ENCODE measurements at regions not wholly inside any gene's neighbourhood (a gene's known extent, or its start where the extent isn't known, plus 50 kb on each side); places are given as distances from the start of the nearest gene placed in this dataset.

- peaks cover 4 to 5% of the 10 kb centered on the region in 2 donors for H3K9me3 Mint-ChIP-seq
- DNase-seq (ENCODE audit: low spot score in 2 of 2) (no peak), ATAC-seq (no peak)
- no peak overlapping the region for H3K27ac Mint-ChIP-seq
- no peaks in the 10 kb centered on the region for H3K36me3 Mint-ChIP-seq
Observed at GRCh38 chr15:97806766-97807165, 153.7 kb upstream of the ARRDC4 start.

- no peak overlapping the region for H3K27ac Mint-ChIP-seq
- H3K9me3 Mint-ChIP-seq = peaks cover 3 to 5% of the 10 kb centered on the region in 2 donors
- ATAC-seq (no peak), DNase-seq (ENCODE audit: low spot score in 2 of 2) (no peak)
- H3K36me3 Mint-ChIP-seq = no peaks in the 10 kb centered on the region
Observed at GRCh38 chr15:97815835-97816234, 144.7 kb upstream of the ARRDC4 start.

GRCh38 chr15:97817276-97817890 lies 143.1 kb upstream of the ARRDC4 start:
- ATAC-seq (no peak), DNase-seq (ENCODE audit: low spot score in 2 of 2) (no peak)
- Mint-ChIP-seq H3K27ac (no peak overlapping the region), H3K36me3 (no peaks in the 10 kb centered on the region), H3K9me3 (peaks cover 0 to under 1% of the 10 kb centered on the region in 2 donors)

GRCh38 chr15:97836003-97836402 lies 124.5 kb upstream of the ARRDC4 start:
- Mint-ChIP-seq H3K27ac (no peak overlapping the region), H3K36me3 (no peaks in the 10 kb centered on the region), H3K9me3 (peaks cover 13 to 17% of the 10 kb centered on the region in 2 donors)
- no peak for ATAC-seq
- no peak for DNase-seq (ENCODE audit: low spot score in 2 of 2)

GRCh38 chr15:97837896-97838295 lies 122.6 kb upstream of the ARRDC4 start:
- H3K36me3 Mint-ChIP-seq = no peaks in the 10 kb centered on the region
- no peak overlapping the region for H3K27ac Mint-ChIP-seq
- H3K9me3 Mint-ChIP-seq = peaks cover 2 to 8% of the 10 kb centered on the region in 2 donors
- DNase-seq (ENCODE audit: low spot score in 2 of 2) (no peak), ATAC-seq (no peak)

GRCh38 chr15:97838606-97839210 lies 121.8 kb upstream of the ARRDC4 start:
- H3K9me3 Mint-ChIP-seq = peaks cover 0 to 8% of the 10 kb centered on the region in 2 donors
- DNase-seq (ENCODE audit: low spot score in 2 of 2) (no peak), ATAC-seq (no peak)
- H3K36me3 Mint-ChIP-seq = no peaks in the 10 kb centered on the region
- H3K27ac Mint-ChIP-seq = no peak overlapping the region

- no peak for DNase-seq (ENCODE audit: low spot score in 2 of 2)
- H3K9me3 Mint-ChIP-seq = no peaks in the 10 kb centered on the region
Observed at GRCh38 chr15:97840501-97840900, 120.0 kb upstream of the ARRDC4 start.

DNA sequence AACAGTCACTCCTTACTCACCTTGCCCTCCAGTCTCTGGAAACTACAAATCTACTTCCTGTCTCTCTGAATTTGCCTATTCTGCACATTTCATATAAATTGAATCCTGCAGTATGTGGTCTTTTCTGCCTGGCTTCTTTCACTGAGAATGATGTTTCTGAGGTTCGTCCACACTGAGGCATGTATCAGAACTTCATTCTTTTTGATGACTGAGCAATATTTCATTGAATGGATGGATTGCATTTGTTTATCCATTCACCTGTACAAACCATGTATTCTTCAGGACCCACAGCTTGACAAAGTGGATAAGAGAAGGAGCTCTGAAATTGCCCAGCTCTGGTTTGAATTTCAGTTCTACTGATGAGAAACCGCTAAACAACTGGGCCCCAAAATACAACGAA lies 118.9 kb upstream of the ARRDC4 start:
- Mint-ChIP-seq H3K27ac (no peak overlapping the region), H3K36me3 (no peaks in the 10 kb centered on the region), H3K9me3 (no peaks in the 10 kb centered on the region)
- DNase-seq (ENCODE audit: low spot score in 2 of 2) (no peak), ATAC-seq (no peak)

More at GRCh38 chr15:97840501-97840900, 120.0 kb upstream of the ARRDC4 start:
- Mint-ChIP-seq H3K36me3 (no peaks in the 10 kb centered on the region), H3K27ac (no peak overlapping the region)
- no peak for ATAC-seq

DNA sequence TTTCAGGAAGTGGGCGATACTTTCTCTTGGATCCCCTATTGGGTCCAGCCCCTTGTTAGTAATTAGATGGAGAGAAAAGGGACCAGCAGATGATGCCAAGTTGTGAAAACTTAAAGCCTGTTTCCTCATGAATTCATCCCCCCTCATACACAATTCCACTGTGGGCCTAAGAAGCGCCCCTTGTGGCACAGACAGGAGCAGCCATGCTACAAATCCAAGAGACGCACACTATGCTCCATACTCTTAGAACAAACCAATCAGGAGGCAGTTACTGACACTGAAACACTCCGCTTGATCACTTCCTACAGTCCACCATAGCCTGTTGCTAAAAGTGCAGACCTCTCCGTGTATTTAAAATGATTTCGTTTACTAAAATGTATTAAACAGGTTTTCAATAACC lies 111.3 kb upstream of the ARRDC4 start:
- Mint-ChIP-seq H3K36me3 (no peaks in the 10 kb centered on the region), H3K27ac (no peak overlapping the region), H3K9me3 (no peaks in the 10 kb centered on the region)
- ATAC-seq (no peak), DNase-seq (ENCODE audit: low spot score in 2 of 2) (no peak)

GRCh38 chr15:97858296-97858695 lies 102.2 kb upstream of the ARRDC4 start:
- ATAC-seq (no peak), DNase-seq (ENCODE audit: low spot score in 2 of 2) (no peak)
- Mint-ChIP-seq H3K27ac (no peak overlapping the region), H3K36me3 (no peaks in the 10 kb centered on the region), H3K9me3 (peaks cover 4 to 5% of the 10 kb centered on the region in 2 donors)

DNA sequence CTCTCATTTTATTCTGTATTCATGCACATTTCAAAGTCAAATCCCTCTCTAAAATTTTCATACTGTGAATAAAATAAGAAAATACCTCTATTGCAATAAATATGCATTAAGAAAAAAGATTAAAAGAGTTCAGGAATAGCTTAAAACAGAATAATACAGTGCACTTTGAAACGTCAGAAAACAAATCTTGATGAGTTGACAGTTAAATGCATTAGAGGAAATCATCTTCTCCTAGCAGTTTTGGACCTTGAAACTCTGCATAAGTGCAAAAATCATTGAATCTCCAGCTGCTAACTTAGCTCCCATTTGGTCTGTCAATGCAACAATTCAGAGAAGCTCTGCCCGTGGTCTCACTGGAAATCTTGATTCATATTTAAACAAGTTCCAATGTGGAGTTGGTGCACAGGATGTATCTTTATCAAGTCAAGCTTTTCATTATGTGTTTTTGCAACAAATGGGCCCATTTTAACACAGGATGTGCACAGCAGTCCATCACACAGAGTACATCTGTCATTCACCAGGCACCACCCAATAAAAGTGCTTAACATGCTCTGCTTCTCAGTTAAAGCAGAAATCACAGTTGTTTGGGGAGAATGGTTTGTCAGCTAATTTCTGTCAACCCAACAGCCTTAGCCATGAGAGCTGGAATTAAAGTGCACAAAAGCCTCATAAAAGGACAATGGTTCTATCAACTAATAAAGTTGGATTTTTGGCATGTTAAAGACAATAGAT lies 98.8 kb upstream of the ARRDC4 start:
- Mint-ChIP-seq H3K9me3 (peaks cover 4 to 5% of the 10 kb centered on the region in 2 donors), H3K36me3 (no peaks in the 10 kb centered on the region), H3K27ac (no peak overlapping the region)
- DNase-seq (ENCODE audit: low spot score in 2 of 2) (no peak), ATAC-seq (no peak)

GRCh38 chr15:97866959-97867358 lies 93.5 kb upstream of the ARRDC4 start:
- H3K9me3 Mint-ChIP-seq = peaks cover 0 to 4% of the 10 kb centered on the region in 2 donors
- no peak overlapping the region for H3K27ac Mint-ChIP-seq
- no peaks in the 10 kb centered on the region for H3K36me3 Mint-ChIP-seq
- DNase-seq (ENCODE audit: low spot score in 2 of 2) (no peak), ATAC-seq (no peak)

GRCh38 chr15:97867870-97868269 lies 92.6 kb upstream of the ARRDC4 start:
- no peak overlapping the region for H3K27ac Mint-ChIP-seq
- H3K36me3 Mint-ChIP-seq = no peaks in the 10 kb centered on the region
- ATAC-seq = no peak
- no peak for DNase-seq (ENCODE audit: low spot score in 2 of 2)
- H3K9me3 Mint-ChIP-seq = no peaks in the 10 kb centered on the region

DNA sequence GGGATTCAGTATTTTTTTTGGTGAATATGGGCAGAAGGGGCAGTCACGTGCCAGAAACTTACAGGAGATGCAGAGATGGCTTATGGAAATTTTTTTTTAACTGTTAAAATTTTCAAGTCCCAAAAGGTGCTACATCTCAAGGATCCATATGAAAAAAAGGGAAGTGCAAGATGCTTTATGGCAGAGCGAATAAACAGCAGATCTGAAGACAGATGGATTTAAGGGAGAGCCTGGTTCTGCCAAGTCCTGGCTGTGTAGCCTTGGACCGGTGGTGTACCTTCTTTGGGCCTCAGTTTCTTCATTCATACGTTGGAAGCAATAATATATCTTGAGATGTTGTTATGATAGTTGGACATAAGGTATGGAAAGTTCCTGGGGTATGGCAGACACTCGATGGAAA lies 91.5 kb upstream of the ARRDC4 start:
- DNase-seq (ENCODE audit: low spot score in 2 of 2) (no peak), ATAC-seq (no peak)
- Mint-ChIP-seq H3K27ac (no peak overlapping the region), H3K9me3 (no peaks in the 10 kb centered on the region), H3K36me3 (no peaks in the 10 kb centered on the region)

GRCh38 chr15:97870771-97871170 lies 89.7 kb upstream of the ARRDC4 start:
- no peak for DNase-seq (ENCODE audit: low spot score in 2 of 2)
- Mint-ChIP-seq H3K9me3 (no peaks in the 10 kb centered on the region), H3K36me3 (no peaks in the 10 kb centered on the region), H3K27ac (no peak overlapping the region)
- no peak for ATAC-seq

DNA sequence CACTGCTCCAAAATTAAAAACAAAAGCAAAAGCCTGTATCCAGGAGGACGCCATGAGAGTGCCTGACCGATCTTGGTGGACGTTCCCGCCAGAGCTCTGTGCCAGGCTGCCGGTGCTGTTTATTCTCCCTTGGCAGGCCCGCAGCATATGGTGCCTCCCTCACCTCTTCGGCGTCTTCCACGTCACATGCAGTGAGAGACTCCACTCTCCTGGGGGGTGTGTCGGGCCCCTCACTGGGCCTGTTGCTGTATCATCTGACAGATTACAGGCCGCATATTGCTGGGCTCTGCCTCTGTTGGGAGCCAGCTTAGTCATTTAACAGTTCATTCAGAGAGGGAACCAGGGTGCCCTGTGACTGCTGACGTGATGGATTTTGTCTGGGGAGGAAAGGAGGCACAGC lies 86.4 kb upstream of the ARRDC4 start:
- no peaks in the 10 kb centered on the region for H3K9me3 Mint-ChIP-seq
- no peak for DNase-seq (ENCODE audit: low spot score in 2 of 2)
- H3K36me3 Mint-ChIP-seq = peaks cover 0 to 8% of the 10 kb centered on the region in 2 donors
- no peak overlapping the region for H3K27ac Mint-ChIP-seq
- ATAC-seq = no peak

- ATAC-seq (no peak), DNase-seq (ENCODE audit: low spot score in 2 of 2) (no peak)
- H3K36me3 Mint-ChIP-seq = peaks cover 0 to 8% of the 10 kb centered on the region in 2 donors
- H3K27ac Mint-ChIP-seq = no peak overlapping the region
- H3K9me3 Mint-ChIP-seq = no peaks in the 10 kb centered on the region
Observed at GRCh38 chr15:97875025-97875512, 85.4 kb upstream of the ARRDC4 start.
